Activated CD4-positive, CD25-positive, alpha-beta regulatory T cell treated with anti-CD3 and anti-CD28 coated beads, Interleukin-2, amount 50 U/mL, for 24 hours (primary cell): ENCODE measurements at regions not wholly inside any gene's neighbourhood (a gene's known extent, or its start where the extent isn't known, plus 50 kb on each side); places are given as distances from the start of the nearest gene placed in this dataset.

Experiments used
- ATAC-seq, 2 donors: fragments of 150-1000 bp; cut with Tn5 transposase; one replicate each; pipeline ENCODE4 v1.10.0; 2021; ENCODE audit warnings: mild to moderate bottlenecking in 1 of 2, moderate library complexity in 1 of 2

- no peak for ATAC-seq
Observed at GRCh38 chr14:37901978-37902377, 305.7 kb upstream of the SSTR1 start.

- no peak for ATAC-seq
Observed at GRCh38 chr14:37903343-37904191, 304.1 kb upstream of the SSTR1 start.

- ATAC-seq: no peak
Observed at GRCh38 chr14:37924622-37925021, 283.1 kb upstream of the SSTR1 start.

- no peak for ATAC-seq
Observed at GRCh38 chr14:37932008-37932407, 275.7 kb upstream of the SSTR1 start.

GRCh38 chr14:37932481-37932880 is 275.2 kb upstream of the SSTR1 start:
- ATAC-seq: no peak

- no peak for ATAC-seq
Observed at GRCh38 chr14:37936971-37937370, 270.7 kb upstream of the SSTR1 start.

- ATAC-seq: no peak
Observed at GRCh38 chr14:37939442-37940028, 268.2 kb upstream of the SSTR1 start.

GRCh38 chr14:37945959-37946358 is 261.7 kb upstream of the SSTR1 start:
- ATAC-seq: no peak

- ATAC-seq: no peak
Observed at GRCh38 chr14:37946819-37947218, 260.9 kb upstream of the SSTR1 start.

GRCh38 chr14:37948266-37948665 is 259.4 kb upstream of the SSTR1 start:
- no peak for ATAC-seq

- no peak for ATAC-seq
Observed at GRCh38 chr14:37968664-37969240, 239.0 kb upstream of the SSTR1 start.

GRCh38 chr14:37969511-37969979 is 238.2 kb upstream of the SSTR1 start:
- ATAC-seq: no peak

- ATAC-seq: no peak
Observed at GRCh38 chr14:37970696-37971095, 237.0 kb upstream of the SSTR1 start.

- no peak for ATAC-seq
Observed at GRCh38 chr14:37972941-37973887, 234.5 kb upstream of the SSTR1 start.

- no peak for ATAC-seq
Observed at GRCh38 chr14:37974421-37974820, 233.3 kb upstream of the SSTR1 start.

- ATAC-seq: no peak
Observed at GRCh38 chr14:37977481-37977880, 230.2 kb upstream of the SSTR1 start.

- ATAC-seq: no peak
Observed at GRCh38 chr14:37985826-37986470, 221.8 kb upstream of the SSTR1 start.

GRCh38 chr14:37988472-37988871 is 219.2 kb upstream of the SSTR1 start:
- no peak for ATAC-seq

GRCh38 chr14:37991027-37991426 is 216.7 kb upstream of the SSTR1 start:
- no peak for ATAC-seq

- no peak for ATAC-seq
Observed at GRCh38 chr14:37992499-37992898, 215.2 kb upstream of the SSTR1 start.

GRCh38 chr14:37994846-37995372 is 212.8 kb upstream of the SSTR1 start:
- ATAC-seq: no peak

GRCh38 chr14:37997017-37997416 is 210.7 kb upstream of the SSTR1 start:
- no peak for ATAC-seq
